ENCODE measurements at regions not wholly inside any gene's neighbourhood (a gene's known extent, or its start where the extent isn't known, plus 50 kb on each side); places are given as distances from the start of the nearest gene placed in this dataset.

GRCh38 chr4:32180086-32180485 lies 1459.9 kb downstream of the PCDH7 start:
- intact Hi-C loops (cut with micrococcal nuclease; ENCODE audit: unreplicated experiment), result no loop called here
- in situ Hi-C loops (cut with HindIII; ENCODE audit: low pct_unique_long_range_greater_than_20kb, low sequenced_read_pairs), result no loop called here

GRCh38 chr4:32184186-32184585 lies 1464.0 kb downstream of the PCDH7 start:
- CTCF ChIA-PET, result no interaction called here
- no peak for ATAC-seq
- no peak overlapping the region for H3K4me3 ChIP-seq (ENCODE audit: low read depth in 2 of 2, low read length in 2 of 2)
- intact Hi-C loops (cut with micrococcal nuclease; ENCODE audit: unreplicated experiment) (no loop called here), in situ Hi-C loops (cut with HindIII; ENCODE audit: low pct_unique_long_range_greater_than_20kb, low sequenced_read_pairs) (no loop called here)
- no peaks in the 10 kb centered on the region for H3K36me3 ChIP-seq (ENCODE audit: control insufficient read depth, insufficient read depth, low read length)
- no peak overlapping the region for H3K27ac ChIP-seq (ENCODE audit: low read length)
- DNase-seq (ENCODE audit: low read depth, low spot score), result no peak
- BruUV-seq (replicated peaks), result no TSS peak
- no peaks in the 10 kb centered on the region for H3K4me1 ChIP-seq (ENCODE audit: control insufficient read depth, insufficient read depth, low read length)
- no peaks in the 10 kb centered on the region for H3K27me3 ChIP-seq (ENCODE audit: control insufficient read depth, insufficient read depth, low read length)
- POLR2A ChIA-PET, result no interaction called here
- TF ChIP-seq, protein P1, sequence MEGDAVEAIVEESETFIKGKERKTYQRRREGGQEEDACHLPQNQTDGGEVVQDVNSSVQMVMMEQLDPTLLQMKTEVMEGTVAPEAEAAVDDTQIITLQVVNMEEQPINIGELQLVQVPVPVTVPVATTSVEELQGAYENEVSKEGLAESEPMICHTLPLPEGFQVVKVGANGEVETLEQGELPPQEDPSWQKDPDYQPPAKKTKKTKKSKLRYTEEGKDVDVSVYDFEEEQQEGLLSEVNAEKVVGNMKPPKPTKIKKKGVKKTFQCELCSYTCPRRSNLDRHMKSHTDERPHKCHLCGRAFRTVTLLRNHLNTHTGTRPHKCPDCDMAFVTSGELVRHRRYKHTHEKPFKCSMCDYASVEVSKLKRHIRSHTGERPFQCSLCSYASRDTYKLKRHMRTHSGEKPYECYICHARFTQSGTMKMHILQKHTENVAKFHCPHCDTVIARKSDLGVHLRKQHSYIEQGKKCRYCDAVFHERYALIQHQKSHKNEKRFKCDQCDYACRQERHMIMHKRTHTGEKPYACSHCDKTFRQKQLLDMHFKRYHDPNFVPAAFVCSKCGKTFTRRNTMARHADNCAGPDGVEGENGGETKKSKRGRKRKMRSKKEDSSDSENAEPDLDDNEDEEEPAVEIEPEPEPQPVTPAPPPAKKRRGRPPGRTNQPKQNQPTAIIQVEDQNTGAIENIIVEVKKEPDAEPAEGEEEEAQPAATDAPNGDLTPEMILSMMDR (IDR thresholded peaks at IDR 0.05), result no peak
- TF ChIP-seq TCF7L2 (IDR thresholded peaks at IDR 0.05; ENCODE audit: low read depth, low read length) (no peak), SIN3A (IDR thresholded peaks at IDR 0.05; ENCODE audit: borderline replicate concordance, insufficient read depth, low read depth, low read length) (no peak), REST (IDR thresholded peaks at IDR 0.05; ENCODE audit: insufficient read depth in 1 of 2, low read depth in 2 of 2, low read length in 1 of 2) (no peak), POLR2AphosphoS5 (IDR thresholded peaks at IDR 0.05; ENCODE audit: low read depth, low read length) (no peak)
- H3K9me3 ChIP-seq (ENCODE audit: control insufficient read depth, insufficient read depth, low read depth, low read length), result no peaks in the 10 kb centered on the region

More at GRCh38 chr4:32180086-32180485, 1459.9 kb downstream of the PCDH7 start:
- DNase-seq (ENCODE audit: low read depth, low spot score) (no peak), ATAC-seq (no peak)
- Histone ChIP-seq H3K27ac (ENCODE audit: low read length) (no peak overlapping the region), H3K36me3 (ENCODE audit: control insufficient read depth, insufficient read depth, low read length) (no peaks in the 10 kb centered on the region), H3K4me3 (ENCODE audit: low read depth in 2 of 2, low read length in 2 of 2) (no peak overlapping the region), H3K9me3 (ENCODE audit: control insufficient read depth, insufficient read depth, low read depth, low read length) (no peaks in the 10 kb centered on the region), H3K27me3 (ENCODE audit: control insufficient read depth, insufficient read depth, low read length) (no peaks in the 10 kb centered on the region), H3K4me1 (ENCODE audit: control insufficient read depth, insufficient read depth, low read length) (no peaks in the 10 kb centered on the region)
- no peak for TF ChIP-seq SIN3A (IDR thresholded peaks at IDR 0.05; ENCODE audit: borderline replicate concordance, insufficient read depth, low read depth, low read length)
- TF ChIP-seq, protein P1 (IDR thresholded peaks at IDR 0.05), result no peak
- no peak for TF ChIP-seq REST (IDR thresholded peaks at IDR 0.05; ENCODE audit: insufficient read depth in 1 of 2, low read depth in 2 of 2, low read length in 1 of 2)
- no peak for TF ChIP-seq POLR2AphosphoS5 (IDR thresholded peaks at IDR 0.05; ENCODE audit: low read depth, low read length)
- BruUV-seq (replicated peaks), result no TSS peak
- POLR2A ChIA-PET, result no interaction called here
- CTCF ChIA-PET, result no interaction called here

All from Panc1 (cell line).